PC-3 (cell line): ENCODE measurements at regions not wholly inside any gene's neighbourhood (a gene's known extent, or its start where the extent isn't known, plus 50 kb on each side); places are given as distances from the start of the nearest gene placed in this dataset.

Source experiments
- ATAC-seq: fragments of 200-7000 bp; cut with Tn5 transposase; 2 replicates; pipeline ENCODE4 v1.9.1; 2020; ENCODE audit warnings: mild to moderate bottlenecking, moderate library complexity
- BruUV-seq: library from RNA; stranded (reverse); fragments of 400-500 nt; replicated peaks from 2 replicates; lab custom pipeline; 2021; lab: Mats Ljungman, UMichigan
- CTCF ChIA-PET: fragments of 300-600 bp; sonication (Branson Sonifier 250); formaldehyde crosslinking; loops from one replicate; lab custom pipeline; 2022; ENCODE audit warnings: antibody characterized with exemption; lab: Charles Lee
- POLR2A ChIA-PET: fragments of 300-600 bp; sonication (Branson Sonifier 250); formaldehyde crosslinking; loops from one replicate; lab custom pipeline; 2022; ENCODE audit warnings: antibody characterized with exemption; ENCODE audit not compliant: unreplicated experiment; lab: Charles Lee
- DNase-seq: peaks from one replicate; pipeline ENCODE4 v3.0.0-alpha.2; 2015
- H2AFZ ChIP-seq: fragments of 300-600 bp; sonication (generic); 2 replicates; pipeline ENCODE4 v1.6.0; 2016; ENCODE audit warnings: antibody characterized with exemption, low read length
- H3F3A ChIP-seq: fragments of 300-600 bp; sonication (generic); one replicate; pipeline ENCODE4 v1.6.0; 2017; ENCODE audit warnings: antibody characterized with exemption, low read length, control low read depth, mild to moderate bottlenecking; ENCODE audit not compliant: unreplicated experiment
- H3K27ac ChIP-seq: fragments of 300-600 bp; sonication (generic); 2 replicates; pipeline ENCODE4 v1.5.1; 2016; ENCODE audit warnings: mild to moderate bottlenecking, low read length
- H3K27me3 ChIP-seq: fragments of 300-600 bp; sonication (generic); 2 replicates; pipeline ENCODE4 v1.6.1; 2016; ENCODE audit warnings: low read length, mixed read lengths
- H3K36me3 ChIP-seq: fragments of 300-600 bp; sonication (generic); 2 replicates; pipeline ENCODE4 v1.6.1; 2016; ENCODE audit warnings: low read depth, mixed run types, low read length, mixed read lengths
- H3K4me1 ChIP-seq: fragments of 300-600 bp; sonication (generic); 2 replicates; pipeline ENCODE4 v1.5.1; 2016; ENCODE audit warnings: low read length; ENCODE audit not compliant: insufficient read depth
- H3K4me2 ChIP-seq: fragments of 300-600 bp; sonication (generic); 2 replicates; pipeline ENCODE4 v1.6.0; 2016; ENCODE audit warnings: low read length
- H3K4me3 ChIP-seq: fragments of 300-600 bp; sonication (generic); 2 replicates; pipeline ENCODE4 v1.5.1; 2016; ENCODE audit warnings: mild to moderate bottlenecking, low read length, mixed read lengths
- H3K79me2 ChIP-seq: fragments of 300-600 bp; sonication (generic); 2 replicates; pipeline ENCODE4 v1.6.1; 2017; ENCODE audit warnings: low read length, mixed read lengths
- H3K9ac ChIP-seq: fragments of 300-600 bp; sonication (generic); 2 replicates; pipeline ENCODE4 v1.6.0; 2016; ENCODE audit warnings: mild to moderate bottlenecking, low read length
- H3K9me2 ChIP-seq: fragments of 300-600 bp; sonication (generic); replicated peaks from 2 replicates; pipeline ENCODE4 v1.6.1; 2016; ENCODE audit warnings: mixed run types, low read length, mixed read lengths
- H3K9me3 ChIP-seq: fragments of 300-600 bp; sonication (generic); 2 replicates; pipeline ENCODE4 v1.6.1; 2016; ENCODE audit warnings: low read length, mixed read lengths
- H4K20me1 ChIP-seq: fragments of 300-600 bp; sonication (generic); 2 replicates; pipeline ENCODE4 v1.6.1; 2016; ENCODE audit warnings: low read length, mixed read lengths
- CTCF ChIP-seq: fragments of 300-600 bp; sonication (generic); conservative IDR thresholded peaks from 2 replicates; pipeline ENCODE4 v1.5.1; 2017; ENCODE audit warnings: antibody characterized with exemption, low read depth, mild to moderate bottlenecking, low read length
- EZH2 ChIP-seq: fragments of 300-600 bp; sonication (generic); IDR thresholded peaks from one replicate; pipeline ENCODE4 v1.6.1; 2017; ENCODE audit warnings: antibody characterized with exemption, mild to moderate bottlenecking, low read length; ENCODE audit not compliant: unreplicated experiment
- EZH2phosphoT487 ChIP-seq: fragments of 300-600 bp; sonication (generic); IDR thresholded peaks from 2 replicates; pipeline ENCODE4 v1.6.1; 2018; ENCODE audit warnings: mild to moderate bottlenecking, antibody characterized with exemption, low read length, borderline replicate concordance
- intact Hi-C: fragments of 100-400 bp; cut with micrococcal nuclease; formaldehyde crosslinking; loops from 2 replicates; pipeline ENCODE4 v1.9.0; 2023

- H2AFZ ChIP-seq = no peak overlapping the region
- H3K9ac ChIP-seq = no peak overlapping the region
- no peaks in the 10 kb centered on the region for H4K20me1 ChIP-seq
- H3K27ac ChIP-seq = no peak overlapping the region
- no TSS peak for BruUV-seq
- CTCF ChIA-PET = no interaction called here
- no peaks in the 10 kb centered on the region for H3K4me1 ChIP-seq
- no peaks in the 10 kb centered on the region for H3K9me3 ChIP-seq
- ATAC-seq (no peak), DNase-seq (no peak)
- H3K79me2 ChIP-seq = no peaks in the 10 kb centered on the region
- no peaks in the 10 kb centered on the region for H3F3A ChIP-seq
- H3K36me3 ChIP-seq = no peaks in the 10 kb centered on the region
- TF ChIP-seq EZH2phosphoT487 (no peak), CTCF (no peak), EZH2 (no peak)
- H3K9me2 ChIP-seq = no peaks in the 10 kb centered on the region
- no peaks in the 10 kb centered on the region for H3K27me3 ChIP-seq
- no peak overlapping the region for H3K4me2 ChIP-seq
- POLR2A ChIA-PET = interaction anchor here (0.6 kb wide), 1 partner anchor 1606 kb away, joined by 4 read pairs; no protein-coding TSS in a partner anchor
- intact Hi-C loops = no loop called here
- H3K4me3 ChIP-seq = no peak overlapping the region
These were observed 394.0 kb upstream of the BRINP1 start for GRCh38 chr9:119763260-119763659.

GRCh38 chr9:119761812-119762211, 392.6 kb upstream of the BRINP1 start:
- ChIA-PET CTCF (no interaction called here), POLR2A (no interaction called here)
- no peak for DNase-seq
- Histone ChIP-seq H2AFZ (no peak overlapping the region), H3K79me2 (no peaks in the 10 kb centered on the region), H3K9me3 (no peaks in the 10 kb centered on the region), H3K4me3 (no peak overlapping the region), H3K4me1 (no peaks in the 10 kb centered on the region), H3K36me3 (no peaks in the 10 kb centered on the region), H3K9ac (no peak overlapping the region), H3K27me3 (no peaks in the 10 kb centered on the region), H3K27ac (no peak overlapping the region), H3K4me2 (no peak overlapping the region), H3K9me2 (no peaks in the 10 kb centered on the region), H3F3A (no peaks in the 10 kb centered on the region), H4K20me1 (no peaks in the 10 kb centered on the region)
- ATAC-seq = no peak
- TF ChIP-seq EZH2phosphoT487 (no peak), CTCF (no peak), EZH2 (no peak)
- BruUV-seq = no TSS peak
- intact Hi-C loops = no loop called here

GRCh38 chr9:119758990-119759389, 389.8 kb upstream of the BRINP1 start:
- Histone ChIP-seq H3K9me3 (no peaks in the 10 kb centered on the region), H3K36me3 (no peaks in the 10 kb centered on the region), H3K27ac (no peak overlapping the region), H3F3A (no peaks in the 10 kb centered on the region), H4K20me1 (no peaks in the 10 kb centered on the region), H2AFZ (no peak overlapping the region), H3K9ac (no peak overlapping the region), H3K4me3 (no peak overlapping the region), H3K4me1 (no peaks in the 10 kb centered on the region), H3K79me2 (no peaks in the 10 kb centered on the region), H3K9me2 (no peaks in the 10 kb centered on the region), H3K4me2 (no peak overlapping the region), H3K27me3 (no peaks in the 10 kb centered on the region)
- DNase-seq (no peak), ATAC-seq (no peak)
- POLR2A ChIA-PET = no interaction called here
- no TSS peak for BruUV-seq
- intact Hi-C loops = no loop called here
- CTCF ChIA-PET = no interaction called here
- no peak for TF ChIP-seq EZH2phosphoT487
